ENCODE measurements at regions not wholly inside any gene's neighbourhood (a gene's known extent, or its start where the extent isn't known, plus 50 kb on each side); places are given as distances from the start of the nearest gene placed in this dataset.
A peak's percentile ranks its signal among the peaks of the same experiment; 100 is the strongest.

- Mint-ChIP-seq H3K36me3 (ENCODE audit: unreplicated experiment) (no peaks in the 10 kb centered on the region), H3K9me3 (ENCODE audit: unreplicated experiment) (no peaks in the 10 kb centered on the region), H3K27ac (ENCODE audit: unreplicated experiment) (no peak overlapping the region), H3K4me1 (ENCODE audit: unreplicated experiment) (no peaks in the 10 kb centered on the region), H3K4me3 (ENCODE audit: unreplicated experiment) (no peak overlapping the region), H3K27me3 (ENCODE audit: unreplicated experiment) (peaks cover 2% of the 10 kb centered on the region)
- no peak for DNase-seq (ENCODE audit: extremely low spot score, unreplicated experiment)
- TF ChIP-seq CTCF (IDR thresholded peaks at IDR 0.05), result no peak
Observed at GRCh38 chr5:136430081-136430480, 64.7 kb upstream of the TRPC7 start.

DNA sequence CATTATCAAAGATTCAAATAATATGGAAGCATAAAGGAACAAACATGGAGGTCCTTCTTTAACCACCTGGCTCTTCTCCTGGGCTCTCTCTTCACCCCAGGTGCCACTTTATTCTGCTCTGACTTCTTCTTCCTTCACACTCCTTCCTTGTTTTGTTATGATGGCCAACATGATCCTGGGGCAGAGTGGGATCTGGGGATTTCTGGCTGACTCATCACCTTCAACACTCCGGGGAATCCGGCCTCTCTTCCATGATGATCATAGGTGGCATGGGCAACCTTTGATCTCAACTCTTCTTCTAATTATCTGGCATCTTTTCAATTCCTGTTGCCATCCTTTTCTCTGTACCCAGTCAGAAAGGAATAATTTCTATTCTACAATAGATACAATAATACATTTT lies 62.1 kb upstream of the TRPC7 start:
- Mint-ChIP-seq H3K9me3 (ENCODE audit: unreplicated experiment) (no peaks in the 10 kb centered on the region), H3K27me3 (ENCODE audit: unreplicated experiment) (no peaks in the 10 kb centered on the region), H3K4me1 (ENCODE audit: unreplicated experiment) (no peaks in the 10 kb centered on the region), H3K4me3 (ENCODE audit: unreplicated experiment) (no peak overlapping the region), H3K27ac (ENCODE audit: unreplicated experiment) (no peak overlapping the region), H3K36me3 (ENCODE audit: unreplicated experiment) (no peaks in the 10 kb centered on the region)
- no peak for TF ChIP-seq CTCF (IDR thresholded peaks at IDR 0.05)
- DNase-seq (ENCODE audit: extremely low spot score, unreplicated experiment), result no peak

DNA sequence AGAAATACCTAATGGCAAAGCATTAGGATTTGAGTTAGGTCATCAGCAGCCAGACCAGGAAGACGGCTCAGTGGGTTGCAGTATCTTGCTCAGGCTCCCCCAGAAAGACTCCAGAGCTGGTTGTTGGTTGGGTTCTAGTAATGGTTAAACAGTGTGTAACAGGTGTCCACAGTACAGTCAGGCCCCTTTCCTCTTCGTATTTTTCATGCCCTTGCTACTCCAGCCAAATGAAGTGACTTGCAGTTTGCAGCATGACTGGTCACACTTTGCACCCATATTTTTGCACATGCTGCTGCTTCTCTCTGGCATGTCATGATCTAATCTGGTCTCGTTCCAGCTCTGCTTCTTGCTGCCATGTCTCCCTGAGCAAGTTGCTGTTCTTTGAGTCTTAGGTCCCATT lies 60.6 kb upstream of the TRPC7 start:
- no peak for TF ChIP-seq CTCF (IDR thresholded peaks at IDR 0.05)
- no peak for DNase-seq (ENCODE audit: extremely low spot score, unreplicated experiment)

GRCh38 chr5:136424835-136425584 lies 59.7 kb upstream of the TRPC7 start:
- no peak for DNase-seq (ENCODE audit: extremely low spot score, unreplicated experiment)
- no peak overlapping the region for H3K4me3 Mint-ChIP-seq (ENCODE audit: unreplicated experiment)
- H3K4me1 Mint-ChIP-seq (ENCODE audit: unreplicated experiment), result no peaks in the 10 kb centered on the region
- no peak overlapping the region for H3K27ac Mint-ChIP-seq (ENCODE audit: unreplicated experiment)
- H3K36me3 Mint-ChIP-seq (ENCODE audit: unreplicated experiment), result no peaks in the 10 kb centered on the region
- no peaks in the 10 kb centered on the region for H3K27me3 Mint-ChIP-seq (ENCODE audit: unreplicated experiment)
- no peaks in the 10 kb centered on the region for H3K9me3 Mint-ChIP-seq (ENCODE audit: unreplicated experiment)
- peak; percentile 54 for TF ChIP-seq CTCF (IDR thresholded peaks at IDR 0.05)

More for the DNA sequence above, 60.6 kb upstream of the TRPC7 start:
- H3K36me3 Mint-ChIP-seq (ENCODE audit: unreplicated experiment), result no peaks in the 10 kb centered on the region
- H3K27me3 Mint-ChIP-seq (ENCODE audit: unreplicated experiment), result no peaks in the 10 kb centered on the region
- no peak overlapping the region for H3K4me3 Mint-ChIP-seq (ENCODE audit: unreplicated experiment)
- no peaks in the 10 kb centered on the region for H3K4me1 Mint-ChIP-seq (ENCODE audit: unreplicated experiment)
- H3K9me3 Mint-ChIP-seq (ENCODE audit: unreplicated experiment), result no peaks in the 10 kb centered on the region
- H3K27ac Mint-ChIP-seq (ENCODE audit: unreplicated experiment), result no peak overlapping the region

- no peak for DNase-seq (ENCODE audit: extremely low spot score, unreplicated experiment)
- Mint-ChIP-seq H3K27ac (ENCODE audit: unreplicated experiment) (no peak overlapping the region), H3K36me3 (ENCODE audit: unreplicated experiment) (no peaks in the 10 kb centered on the region), H3K27me3 (ENCODE audit: unreplicated experiment) (no peaks in the 10 kb centered on the region), H3K9me3 (ENCODE audit: unreplicated experiment) (no peaks in the 10 kb centered on the region), H3K4me3 (ENCODE audit: unreplicated experiment) (no peak overlapping the region), H3K4me1 (ENCODE audit: unreplicated experiment) (no peaks in the 10 kb centered on the region)
- TF ChIP-seq CTCF (IDR thresholded peaks at IDR 0.05), result no peak
Observed at GRCh38 chr5:136423944-136424606, 58.7 kb upstream of the TRPC7 start.

Measured in osteocyte (in vitro differentiated cells).